ENCODE measurements at regions not wholly inside any gene's neighbourhood (a gene's known extent, or its start where the extent isn't known, plus 50 kb on each side); places are given as distances from the start of the nearest gene placed in this dataset.
"Not testable (repeated sequence)": the region's sequence is repeated elsewhere in the genome, so short reads cannot be mapped to it uniquely, and the experiment has no call there.

DNA sequence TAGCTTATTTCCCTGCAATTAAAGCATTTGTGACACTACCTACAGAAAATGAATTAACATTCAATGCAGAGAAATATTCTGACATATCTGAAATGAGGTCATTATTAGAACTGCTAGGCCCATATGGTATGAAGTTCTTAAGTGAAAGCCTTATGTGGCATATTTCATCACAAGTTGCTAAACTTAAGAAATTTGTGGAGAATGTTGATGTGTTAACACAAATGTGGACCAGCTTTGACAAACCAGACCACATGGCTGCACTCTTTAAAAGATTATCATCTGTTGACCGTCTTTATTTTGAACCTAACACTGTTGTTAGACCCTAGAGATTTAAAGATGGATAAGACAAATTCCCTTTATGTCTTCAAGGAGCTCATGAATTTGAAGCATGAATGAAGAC lies 1024.1 kb downstream of the RPA4 start:
- WGBS, 2 donors, result 56 to 85% methylated on average over 1 of the region's 1 CpG
- no peaks in the 10 kb centered on the region for H3K4me1 ChIP-seq

DNA sequence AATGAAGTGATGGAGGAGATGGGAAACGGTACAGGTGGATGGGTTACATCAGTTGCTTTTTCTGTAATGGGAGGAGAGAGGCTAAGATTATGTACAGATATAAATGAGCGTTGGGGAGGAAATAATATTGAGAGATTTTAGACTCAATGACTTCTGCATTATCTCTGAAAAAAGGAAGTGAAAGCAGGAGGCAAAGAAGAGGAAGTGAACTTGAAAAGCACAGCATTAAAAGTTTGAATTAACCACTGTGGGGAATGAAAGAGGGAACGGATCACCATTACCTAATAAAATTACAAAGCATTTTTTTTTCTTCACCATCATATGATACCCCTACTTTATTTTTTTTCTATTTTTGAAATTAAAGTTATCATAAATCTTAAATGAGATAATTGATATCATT lies 1025.5 kb downstream of the RPA4 start:
- H3K4me3 ChIP-seq, result no peak overlapping the region
- DNase-seq, result no peak

More for the DNA sequence above, 1024.1 kb downstream of the RPA4 start:
- no peak overlapping the region for H3K27ac ChIP-seq
- no peaks in the 10 kb centered on the region for H3K27me3 ChIP-seq
- intact Hi-C loops (cut with DNase I), result no loop called here
- no peak overlapping the region for H3K4me3 ChIP-seq
- ATAC-seq, result no peak
- DNase-seq, result no peak
- TF ChIP-seq, protein P1, sequence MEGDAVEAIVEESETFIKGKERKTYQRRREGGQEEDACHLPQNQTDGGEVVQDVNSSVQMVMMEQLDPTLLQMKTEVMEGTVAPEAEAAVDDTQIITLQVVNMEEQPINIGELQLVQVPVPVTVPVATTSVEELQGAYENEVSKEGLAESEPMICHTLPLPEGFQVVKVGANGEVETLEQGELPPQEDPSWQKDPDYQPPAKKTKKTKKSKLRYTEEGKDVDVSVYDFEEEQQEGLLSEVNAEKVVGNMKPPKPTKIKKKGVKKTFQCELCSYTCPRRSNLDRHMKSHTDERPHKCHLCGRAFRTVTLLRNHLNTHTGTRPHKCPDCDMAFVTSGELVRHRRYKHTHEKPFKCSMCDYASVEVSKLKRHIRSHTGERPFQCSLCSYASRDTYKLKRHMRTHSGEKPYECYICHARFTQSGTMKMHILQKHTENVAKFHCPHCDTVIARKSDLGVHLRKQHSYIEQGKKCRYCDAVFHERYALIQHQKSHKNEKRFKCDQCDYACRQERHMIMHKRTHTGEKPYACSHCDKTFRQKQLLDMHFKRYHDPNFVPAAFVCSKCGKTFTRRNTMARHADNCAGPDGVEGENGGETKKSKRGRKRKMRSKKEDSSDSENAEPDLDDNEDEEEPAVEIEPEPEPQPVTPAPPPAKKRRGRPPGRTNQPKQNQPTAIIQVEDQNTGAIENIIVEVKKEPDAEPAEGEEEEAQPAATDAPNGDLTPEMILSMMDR (IDR thresholded peaks at IDR 0.05), result no peak
- no peak for TF ChIP-seq POLR2A (IDR thresholded peaks at IDR 0.05)
- H3K36me3 ChIP-seq (replicated peaks in 1 of 2; ENCODE audit: insufficient read depth in 1 of 2, low read depth in 2 of 2), result no peaks in the 10 kb centered on the region
- no peaks in the 10 kb centered on the region for H3K9me3 ChIP-seq

DNA sequence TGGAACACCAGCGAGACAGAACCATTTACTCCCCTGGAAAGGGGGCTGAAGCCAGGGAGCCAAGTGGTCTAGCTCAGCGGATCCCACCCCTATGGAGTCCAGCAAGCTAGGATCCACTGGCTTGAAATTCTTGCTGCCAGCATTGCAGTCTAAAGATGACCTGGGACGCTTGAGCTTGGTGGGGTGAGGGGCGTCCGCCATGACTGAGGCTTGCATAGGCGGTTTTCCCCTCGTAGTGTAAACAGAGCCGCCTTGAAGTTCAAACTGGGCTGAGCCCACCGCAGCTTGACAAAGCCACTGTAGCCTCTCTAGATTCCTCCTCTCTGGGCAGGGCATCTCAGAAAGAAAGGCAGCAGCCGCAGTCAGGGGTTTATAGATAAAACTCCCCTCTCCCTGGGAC lies 1031.7 kb downstream of the RPA4 start:
- WGBS, 2 donors, result 83% methylated on average over 6 of the region's 10 CpGs; no CpG with 5 or more reads in 1 of the 2 donors
- H3K27me3 ChIP-seq; ATAC-seq; H3K9me3 ChIP-seq; H3K27ac ChIP-seq; H3K4me3 ChIP-seq; intact Hi-C loops (cut with DNase I); DNase-seq; H3K4me1 ChIP-seq; H3K36me3 ChIP-seq (replicated peaks in 1 of 2; ENCODE audit: insufficient read depth in 1 of 2, low read depth in 2 of 2): not testable (repeated sequence)

More for the DNA sequence above, 1025.5 kb downstream of the RPA4 start:
- no peak for TF ChIP-seq POLR2A (IDR thresholded peaks at IDR 0.05)
- TF ChIP-seq, protein P1 (IDR thresholded peaks at IDR 0.05), result no peak
- Histone ChIP-seq H3K36me3 (replicated peaks in 1 of 2; ENCODE audit: insufficient read depth in 1 of 2, low read depth in 2 of 2) (no peaks in the 10 kb centered on the region), H3K27me3 (no peaks in the 10 kb centered on the region), H3K9me3 (no peaks in the 10 kb centered on the region), H3K4me1 (no peaks in the 10 kb centered on the region), H3K27ac (no peak overlapping the region)
- WGBS, 2 donors, result 60 to 69% methylated on average over 3 of the region's 3 CpGs
- no peak for ATAC-seq
- intact Hi-C loops (cut with DNase I), result no loop called here

DNA sequence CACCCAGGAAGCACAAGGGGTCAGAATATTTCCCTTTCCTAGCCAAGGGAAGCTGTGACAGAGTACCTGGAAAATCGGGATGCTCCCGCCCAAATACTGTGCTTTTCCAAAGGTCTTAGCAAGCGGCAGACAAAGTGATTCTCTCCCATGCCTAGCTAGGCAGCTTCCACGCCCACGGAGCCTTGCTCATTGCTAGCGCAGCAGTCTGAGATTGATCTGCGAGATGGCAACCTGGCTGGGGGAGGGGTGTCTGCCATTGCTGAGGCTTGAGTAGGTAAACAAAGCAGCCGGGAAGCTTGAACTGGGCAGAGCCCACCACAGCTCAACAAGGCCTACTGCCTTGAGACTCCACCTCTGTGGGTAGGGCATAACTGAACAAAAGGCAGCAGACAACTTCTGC lies 1037.5 kb downstream of the RPA4 start:
- H3K27me3 ChIP-seq; intact Hi-C loops (cut with DNase I); H3K4me3 ChIP-seq; ATAC-seq; H3K9me3 ChIP-seq; H3K27ac ChIP-seq; DNase-seq; H3K36me3 ChIP-seq (replicated peaks in 1 of 2; ENCODE audit: insufficient read depth in 1 of 2, low read depth in 2 of 2); H3K4me1 ChIP-seq: not testable (repeated sequence)
- WGBS, 2 donors, result 43% methylated on average over 7 of the region's 8 CpGs; no CpG with 5 or more reads in 1 of the 2 donors

DNA sequence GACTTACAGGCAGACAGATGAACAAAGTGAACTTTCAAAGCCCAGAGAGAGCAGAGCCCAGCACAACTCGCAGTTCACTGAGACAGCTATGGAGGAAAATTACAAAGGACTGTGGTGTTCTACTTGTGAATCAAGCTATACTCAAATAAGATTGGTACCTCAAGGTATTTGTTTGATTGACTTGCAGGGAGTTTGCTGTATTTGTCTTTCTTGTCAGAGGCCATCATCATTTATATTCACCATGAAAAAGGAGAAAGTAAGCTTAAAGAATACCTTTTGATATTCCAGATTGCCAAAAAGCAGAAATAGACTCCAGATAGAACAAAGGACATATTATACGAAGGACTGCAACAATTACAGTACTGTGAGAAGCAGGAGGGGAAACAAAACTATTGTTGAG lies 1047.9 kb downstream of the RPA4 start:
- H3K9me3 ChIP-seq, result no peaks in the 10 kb centered on the region
- H3K27ac ChIP-seq, result no peak overlapping the region
- WGBS, 2 donors, result 28 to 58% methylated on average over 2 of the region's 2 CpGs
- H3K36me3 ChIP-seq (replicated peaks in 1 of 2; ENCODE audit: insufficient read depth in 1 of 2, low read depth in 2 of 2), result no peaks in the 10 kb centered on the region
- no peaks in the 10 kb centered on the region for H3K27me3 ChIP-seq
- no peak overlapping the region for H3K4me3 ChIP-seq
- ATAC-seq (no peak), DNase-seq (no peak)
- H3K4me1 ChIP-seq, result no peaks in the 10 kb centered on the region
- intact Hi-C loops (cut with DNase I), result no loop called here
- no peak for TF ChIP-seq POLR2A (IDR thresholded peaks at IDR 0.05)
- TF ChIP-seq, protein P1 (IDR thresholded peaks at IDR 0.05), result no peak

DNA sequence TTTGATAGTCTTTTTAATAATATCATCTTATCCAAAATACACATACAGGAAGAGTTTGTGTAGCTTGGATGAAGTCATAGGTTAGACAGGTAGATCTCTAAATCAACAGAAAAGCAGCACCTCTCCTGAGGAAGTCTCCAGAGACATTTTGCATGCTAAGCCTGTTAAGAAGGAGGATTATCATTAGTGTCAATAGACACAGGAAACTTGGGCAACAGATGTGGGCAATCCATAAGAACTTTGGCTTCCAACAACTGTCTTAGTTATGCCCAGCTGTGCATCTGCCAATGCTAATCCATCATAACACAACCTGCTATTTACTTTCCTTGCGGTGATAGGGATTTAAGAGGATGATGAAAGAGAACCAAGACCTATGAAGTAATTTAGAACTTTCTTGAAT lies 1052.6 kb downstream of the RPA4 start:
- TF ChIP-seq POLR2A (IDR thresholded peaks at IDR 0.05), result no peak
- TF ChIP-seq, protein P1 (IDR thresholded peaks at IDR 0.05), result no peak

More for the DNA sequence above, 1052.6 kb downstream of the RPA4 start:
- Histone ChIP-seq H3K4me1 (no peaks in the 10 kb centered on the region), H3K9me3 (no peaks in the 10 kb centered on the region), H3K4me3 (no peak overlapping the region), H3K27ac (no peak overlapping the region), H3K27me3 (no peaks in the 10 kb centered on the region), H3K36me3 (replicated peaks in 1 of 2; ENCODE audit: insufficient read depth in 1 of 2, low read depth in 2 of 2) (no peaks in the 10 kb centered on the region)
- WGBS, 2 donors, result 60 to 64% methylated on average over 1 of the region's 1 CpG
- no peak for ATAC-seq
- intact Hi-C loops (cut with DNase I), result no loop called here
- no peak for DNase-seq
